Tibial artery (tissue), 4 donors: ENCODE measurements at regions not wholly inside any gene's neighbourhood (a gene's known extent, or its start where the extent isn't known, plus 50 kb on each side); places are given as distances from the start of the nearest gene placed in this dataset.

Experiments
- DNase-seq, 2 donors: peaks; one replicate each; pipeline ENCODE4 v3.0.0-alpha.2; 2019
- H3K27ac ChIP-seq, 2 donors: fragments of 200-600 bp; sonication (generic) in 1 of 2; 1 replicate in 1 of 2; 2 replicates in 1 of 2; pipeline ENCODE4 v1.5.1; 2018 to 2019; ENCODE audit warnings: mild to moderate bottlenecking in 1 of 2
- H3K27me3 ChIP-seq, 2 donors: fragments of 200-600 bp; sonication (generic) in 1 of 2; one replicate each; pipeline versions ENCODE4 v1.5.1 to v1.6.0; 2016 to 2019
- H3K36me3 ChIP-seq, 3 donors: fragments of 200-600 bp; sonication (generic) in 2 of 3; one replicate each; pipeline ENCODE4 v1.5.1; 2016 to 2019; ENCODE audit warnings: mild to moderate bottlenecking in 2 of 3
- H3K4me1 ChIP-seq, 4 donors: fragments of 200-600 bp; sonication (generic) in 2 of 4; 1 replicate in 3 of 4; 2 replicates in 1 of 4; pipeline ENCODE4 v1.5.1; 2016 to 2019
- H3K4me3 ChIP-seq, 2 donors: fragments of 200-600 bp; sonication (generic) in 1 of 2; 1 replicate in 1 of 2; 2 replicates in 1 of 2; pipeline ENCODE4 v1.5.1; 2018 to 2019; ENCODE audit warnings: mild to moderate bottlenecking in 2 of 2
- H3K9me3 ChIP-seq, 3 donors: fragments of 200-600 bp; sonication (generic) in 1 of 3; one replicate each; pipeline ENCODE4 v1.5.1; 2016 to 2019
- intact Hi-C: fragments of 100-400 bp; cut with DNase I; formaldehyde crosslinking; loops from one replicate; pipeline ENCODE4 v1.15.0; 2023; ENCODE audit warnings: low total_unique reads
- TF ChIP-seq, protein P1 (sequence below), 2 experiments: fragments of 200-600 bp in 1 of 2; fragments of 450-650 bp in 1 of 2; IDR thresholded peaks; one replicate each; pipeline ENCODE4 v1.5.1; 2017 to 2019; ENCODE audit warnings: antibody characterized with exemption in 2 of 2, mild to moderate bottlenecking in 1 of 2, moderate library complexity in 1 of 2

DNA sequence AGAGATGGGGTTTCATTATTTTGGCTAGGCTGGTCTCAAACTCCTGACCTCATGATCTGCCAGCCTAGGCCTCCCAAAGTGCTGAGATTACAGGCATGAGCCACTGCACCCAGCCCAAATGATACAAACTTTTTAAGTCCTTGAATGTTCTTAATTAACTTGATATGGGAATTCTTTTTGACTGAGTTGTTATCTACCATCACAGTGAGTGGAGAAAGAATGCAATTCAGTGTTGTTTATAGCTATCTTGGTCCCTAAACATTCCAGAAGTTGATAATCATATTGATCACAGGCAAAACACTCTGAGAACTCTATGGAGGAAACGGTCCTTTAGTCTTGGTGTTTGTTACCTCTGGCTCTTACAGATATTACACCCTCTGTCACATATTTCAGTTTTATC is 1072.5 kb downstream of the SUCLG1 start:
- H3K27me3 ChIP-seq, result no peaks in the 10 kb centered on the region
- DNase-seq, result no peak
- no peaks in the 10 kb centered on the region for H3K4me1 ChIP-seq
- no peaks in the 10 kb centered on the region for H3K36me3 ChIP-seq
- no peak overlapping the region for H3K27ac ChIP-seq
- intact Hi-C loops, result no loop called here
- no peak overlapping the region for H3K4me3 ChIP-seq
- H3K9me3 ChIP-seq, result no peaks in the 10 kb centered on the region
- TF ChIP-seq, protein P1, sequence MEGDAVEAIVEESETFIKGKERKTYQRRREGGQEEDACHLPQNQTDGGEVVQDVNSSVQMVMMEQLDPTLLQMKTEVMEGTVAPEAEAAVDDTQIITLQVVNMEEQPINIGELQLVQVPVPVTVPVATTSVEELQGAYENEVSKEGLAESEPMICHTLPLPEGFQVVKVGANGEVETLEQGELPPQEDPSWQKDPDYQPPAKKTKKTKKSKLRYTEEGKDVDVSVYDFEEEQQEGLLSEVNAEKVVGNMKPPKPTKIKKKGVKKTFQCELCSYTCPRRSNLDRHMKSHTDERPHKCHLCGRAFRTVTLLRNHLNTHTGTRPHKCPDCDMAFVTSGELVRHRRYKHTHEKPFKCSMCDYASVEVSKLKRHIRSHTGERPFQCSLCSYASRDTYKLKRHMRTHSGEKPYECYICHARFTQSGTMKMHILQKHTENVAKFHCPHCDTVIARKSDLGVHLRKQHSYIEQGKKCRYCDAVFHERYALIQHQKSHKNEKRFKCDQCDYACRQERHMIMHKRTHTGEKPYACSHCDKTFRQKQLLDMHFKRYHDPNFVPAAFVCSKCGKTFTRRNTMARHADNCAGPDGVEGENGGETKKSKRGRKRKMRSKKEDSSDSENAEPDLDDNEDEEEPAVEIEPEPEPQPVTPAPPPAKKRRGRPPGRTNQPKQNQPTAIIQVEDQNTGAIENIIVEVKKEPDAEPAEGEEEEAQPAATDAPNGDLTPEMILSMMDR (IDR thresholded peaks at IDR 0.05), result no peak

DNA sequence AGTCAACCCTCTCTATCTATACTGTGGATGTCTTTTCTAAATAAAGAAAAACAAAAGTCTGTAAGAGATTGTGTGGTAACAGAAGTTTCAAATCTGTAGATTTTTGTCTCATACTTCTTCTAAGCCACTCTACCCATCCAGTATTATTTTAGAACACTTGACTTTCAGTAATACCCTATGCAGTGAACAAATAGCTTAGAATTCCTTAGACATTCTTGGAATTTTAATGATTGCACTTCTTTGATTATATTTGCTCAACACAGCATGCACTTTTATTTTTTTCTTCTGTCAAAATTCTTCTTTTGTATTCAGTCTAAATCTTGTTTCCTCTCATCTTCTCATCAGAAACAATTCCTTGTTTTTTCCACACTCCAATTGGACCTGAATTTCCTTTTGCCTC is 1080.2 kb downstream of the SUCLG1 start:
- Histone ChIP-seq H3K9me3 (peaks cover 0 to 4% (median 0%) of the 10 kb centered on the region in 3 donors), H3K27me3 (no peaks in the 10 kb centered on the region), H3K4me1 (no peaks in the 10 kb centered on the region)

DNA sequence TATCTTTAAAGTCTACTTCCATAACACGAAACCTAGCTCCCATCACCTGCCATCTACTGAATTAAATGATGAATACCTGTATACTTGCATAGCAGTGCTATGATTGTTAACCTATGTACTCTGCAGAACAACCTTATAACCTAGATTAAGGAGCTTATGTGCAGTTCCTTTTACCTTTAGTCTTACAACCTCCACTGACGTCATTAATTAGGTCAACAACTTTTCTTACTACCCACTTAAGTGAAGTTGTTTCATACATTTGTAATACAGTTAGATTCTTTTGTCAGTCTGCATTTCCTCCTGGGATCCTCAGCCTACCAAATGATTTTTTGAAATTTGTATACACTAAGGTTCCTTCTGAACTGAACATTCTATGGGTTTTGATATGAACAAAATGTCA is 1082.3 kb downstream of the SUCLG1 start:
- Histone ChIP-seq H3K4me1 (no peaks in the 10 kb centered on the region), H3K9me3 (peaks cover 0 to 4% (median 0%) of the 10 kb centered on the region in 3 donors), H3K4me3 (no peak overlapping the region), H3K27ac (no peak overlapping the region), H3K27me3 (no peaks in the 10 kb centered on the region), H3K36me3 (no peaks in the 10 kb centered on the region)
- TF ChIP-seq, protein P1 (IDR thresholded peaks at IDR 0.05), result no peak
- intact Hi-C loops, result no loop called here
- DNase-seq, result no peak

More for the DNA sequence above, 1080.2 kb downstream of the SUCLG1 start:
- H3K36me3 ChIP-seq, result no peaks in the 10 kb centered on the region
- intact Hi-C loops, result no loop called here
- H3K27ac ChIP-seq, result no peak overlapping the region
- TF ChIP-seq, protein P1 (IDR thresholded peaks at IDR 0.05), result no peak
- DNase-seq, result no peak
- H3K4me3 ChIP-seq, result no peak overlapping the region

DNA sequence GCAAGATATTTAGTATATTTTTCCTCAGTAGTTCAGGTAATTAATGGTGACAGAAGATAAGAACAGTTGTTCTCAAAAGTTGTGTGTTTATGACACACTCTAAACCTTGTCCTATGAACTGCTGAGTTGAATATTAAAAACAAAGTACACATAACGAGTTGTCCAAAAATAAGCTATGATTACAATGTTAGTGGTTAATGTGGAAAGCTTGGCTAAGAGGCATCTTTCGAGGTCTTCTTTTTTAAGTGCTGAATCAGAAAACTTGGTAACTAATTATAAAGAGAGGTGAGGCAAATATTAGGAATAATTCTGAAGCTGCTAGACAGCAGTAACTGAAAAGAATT is 1088.7 kb downstream of the SUCLG1 start:
- no peaks in the 10 kb centered on the region for H3K27me3 ChIP-seq
- H3K36me3 ChIP-seq, result no peaks in the 10 kb centered on the region
- H3K4me3 ChIP-seq, result no peak overlapping the region
- no peaks in the 10 kb centered on the region for H3K4me1 ChIP-seq
- no peak for DNase-seq
- H3K27ac ChIP-seq, result no peak overlapping the region
- TF ChIP-seq, protein P1 (IDR thresholded peaks at IDR 0.05), result no peak
- H3K9me3 ChIP-seq, result no peaks in the 10 kb centered on the region
- intact Hi-C loops, result no loop called here

DNA sequence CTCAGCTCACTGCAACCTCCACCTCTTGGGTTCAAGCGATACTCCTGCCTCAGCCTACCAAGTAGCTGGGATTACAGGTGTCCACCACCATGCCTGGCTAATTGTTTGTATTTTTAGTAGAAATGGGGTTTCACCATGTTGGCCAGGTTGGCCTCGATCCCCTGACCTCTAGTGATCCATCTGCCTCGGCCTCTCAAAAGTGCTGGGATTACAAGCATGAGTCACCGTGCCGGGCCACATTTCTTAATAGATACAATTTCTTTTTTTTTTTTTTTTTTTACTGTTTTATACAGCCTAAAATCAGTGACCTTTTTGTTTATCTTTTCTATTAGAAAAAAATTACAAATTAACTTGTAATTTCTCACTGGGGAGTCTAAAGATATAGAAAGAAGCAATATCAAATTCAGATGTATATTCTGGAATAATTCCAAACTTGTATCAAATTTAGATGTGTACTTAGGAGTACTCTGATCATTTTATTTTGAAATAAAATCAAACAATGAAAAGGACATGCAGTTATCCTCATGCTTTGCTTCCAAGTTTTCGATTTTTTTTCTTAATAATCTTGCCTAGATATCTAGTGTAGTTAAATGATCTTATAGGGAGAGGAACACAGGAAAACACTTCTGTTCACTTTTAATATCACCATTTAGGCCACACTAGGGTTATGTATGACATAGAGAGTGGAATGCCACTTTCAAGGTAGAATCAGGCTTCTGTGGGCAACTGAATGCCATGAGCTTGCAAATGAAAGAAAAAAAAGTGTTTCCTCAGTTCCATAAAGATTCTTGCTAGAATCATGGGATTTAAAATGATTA is 1089.3 kb downstream of the SUCLG1 start:
- DNase-seq, result no peak
- intact Hi-C loops, result no loop called here
- Histone ChIP-seq H3K4me1 (no peaks in the 10 kb centered on the region), H3K36me3 (no peaks in the 10 kb centered on the region), H3K27ac (no peak overlapping the region), H3K27me3 (no peaks in the 10 kb centered on the region), H3K4me3 (no peak overlapping the region), H3K9me3 (no peaks in the 10 kb centered on the region)
- TF ChIP-seq, protein P1 (IDR thresholded peaks at IDR 0.05), result no peak
